ENCODE measurements at regions not wholly inside any gene's neighbourhood (a gene's known extent, or its start where the extent isn't known, plus 50 kb on each side); places are given as distances from the start of the nearest gene placed in this dataset.

DNA sequence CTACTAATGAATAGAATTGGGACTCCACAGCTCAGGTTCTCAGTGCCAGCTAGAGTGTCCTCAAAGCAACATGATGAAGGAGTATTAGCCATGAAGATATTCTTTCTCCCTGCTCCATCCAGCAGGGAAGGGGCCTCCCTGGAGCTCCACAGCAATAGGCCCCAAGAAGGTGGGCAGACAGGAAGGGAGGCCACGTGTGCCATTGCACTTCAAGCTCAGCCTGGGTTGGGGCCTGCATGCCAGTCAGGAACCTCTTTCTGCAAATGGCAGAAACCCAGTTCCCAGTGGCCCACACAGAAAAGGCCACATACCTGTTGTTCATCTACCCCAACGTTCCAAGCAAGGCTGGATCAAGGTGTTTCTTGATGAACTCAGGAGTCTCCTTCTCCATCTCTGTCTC lies 357.5 kb upstream of the SFSWAP start:
- FAIRE-seq (no peak), DNase-seq (ENCODE audit: extremely low read depth in 1 of 4, low spot score in 3 of 4) (no peak), ATAC-seq (no peak)
- Histone ChIP-seq H3K27ac (ENCODE audit: extremely low read depth, low read depth, low read length) (no peak overlapping the region), H3K4me1 (replicated peaks in 1 of 2; ENCODE audit: control insufficient read depth in 2 of 2, insufficient read depth in 2 of 2, low read length in 2 of 2) (peaks cover 39% of the 10 kb centered on the region in 2 experiments), H3K9ac (ENCODE audit: insufficient read depth in 1 of 2, low read depth in 2 of 2, low read length in 2 of 2) (no peak overlapping the region), H3K4me3 (no peak overlapping the region), H3K36me3 (ENCODE audit: control insufficient read depth, insufficient read depth, low read length) (no peaks in the 10 kb centered on the region; the same call in 2 of the 3 replicates), H4K20me1 (replicated peaks; ENCODE audit: control insufficient read depth, insufficient read depth, low read length) (no peaks in the 10 kb centered on the region), H3K79me2 (ENCODE audit: control insufficient read depth, insufficient read depth, low read length) (no peaks in the 10 kb centered on the region), H2AFZ (ENCODE audit: low read depth, low read length) (no peak overlapping the region), H3K9me3 (replicated peaks; ENCODE audit: control insufficient read depth, insufficient read depth, low read depth, low read length) (peaks cover 7% of the 10 kb centered on the region), H3K27me3 (ENCODE audit: control insufficient read depth in 2 of 2, insufficient read depth in 2 of 2, low read length in 2 of 2) (no peaks in the 10 kb centered on the region), H3K9me1 (ENCODE audit: control insufficient read depth, insufficient read depth, low read length) (no peaks in the 10 kb centered on the region), H3K4me2 (ENCODE audit: insufficient read depth, low read length) (no peak overlapping the region)
- no TSS peak for BruUV-seq (replicated peaks)
- in situ Hi-C loops (cut with MboI), result no loop called here
- 27% methylated on average over 2 of the region's 2 CpGs for WGBS (ENCODE audit: insufficient coverage, low coverage, missing lambda C conversion rate)
- ChIA-PET CTCF (ENCODE audit: low intra/inter-chr PET ratio) (no interaction called here), POLR2A (interaction anchor here (0.5 kb wide), 1 partner anchor 346 kb away, joined by 4 read pairs; no protein-coding TSS in a partner anchor)
- no peak for TF ChIP-seq ZNF79 (CRISPR knock-in tag; IDR thresholded peaks at IDR 0.05; ENCODE audit: low read depth)
- TF ChIP-seq ZNF778 (CRISPR knock-in tag; IDR thresholded peaks at IDR 0.05), result no peak
- TF ChIP-seq ZNF347 (CRISPR knock-in tag; IDR thresholded peaks at IDR 0.05; ENCODE audit: low read depth), result no peak
- TF ChIP-seq HLTF (IDR thresholded peaks at IDR 0.05), result no peak
- no peak for TF ChIP-seq SUPT5H (IDR thresholded peaks at IDR 0.05)
- no peak for TF ChIP-seq ZNF232 (CRISPR knock-in tag; IDR thresholded peaks at IDR 0.05)
- TF ChIP-seq ADNP (tag; IDR thresholded peaks at IDR 0.05), result no peak
- TF ChIP-seq TARDBP (IDR thresholded peaks at IDR 0.05), result no peak
- TF ChIP-seq SMARCA5 (IDR thresholded peaks at IDR 0.05), result no peak
- intact Hi-C loops (cut with micrococcal nuclease), result loop anchor here (10.0 kb wide), 2 partner anchors 119 to 519 kb away; partner anchors contain the start of gene STX2

- intact Hi-C loops (cut with micrococcal nuclease) (loop anchor here (10.0 kb wide), 2 partner anchors 119 to 519 kb away; partner anchors contain the start of gene STX2), in situ Hi-C loops (cut with MboI) (no loop called here)
- Histone ChIP-seq H3K4me2 (ENCODE audit: insufficient read depth, low read length) (no peak overlapping the region), H3K4me3 (no peak overlapping the region), H3K27ac (ENCODE audit: extremely low read depth, low read depth, low read length) (no peak overlapping the region), H3K9me3 (replicated peaks; ENCODE audit: control insufficient read depth, insufficient read depth, low read depth, low read length) (peaks cover 7% of the 10 kb centered on the region), H3K27me3 (ENCODE audit: control insufficient read depth in 2 of 2, insufficient read depth in 2 of 2, low read length in 2 of 2) (no peaks in the 10 kb centered on the region), H3K9ac (ENCODE audit: insufficient read depth in 1 of 2, low read depth in 2 of 2, low read length in 2 of 2) (no peak overlapping the region), H4K20me1 (replicated peaks; ENCODE audit: control insufficient read depth, insufficient read depth, low read length) (no peaks in the 10 kb centered on the region), H3K9me1 (ENCODE audit: control insufficient read depth, insufficient read depth, low read length) (no peaks in the 10 kb centered on the region), H3K4me1 (replicated peaks in 1 of 2; ENCODE audit: control insufficient read depth in 2 of 2, insufficient read depth in 2 of 2, low read length in 2 of 2) (peaks cover 36 to 39% of the 10 kb centered on the region in 2 experiments), H3K36me3 (ENCODE audit: control insufficient read depth, insufficient read depth, low read length) (no peaks in the 10 kb centered on the region; the same call in 2 of the 3 replicates), H2AFZ (ENCODE audit: low read depth, low read length) (no peak overlapping the region), H3K79me2 (ENCODE audit: control insufficient read depth, insufficient read depth, low read length) (no peaks in the 10 kb centered on the region)
- BruUV-seq (replicated peaks), result no TSS peak
- FAIRE-seq (no peak), DNase-seq (ENCODE audit: extremely low read depth in 1 of 4, low spot score in 3 of 4) (no peak), ATAC-seq (no peak)
- WGBS (ENCODE audit: insufficient coverage, low coverage, missing lambda C conversion rate), result 38% methylated on average over 6 of the region's 6 CpGs
- CTCF ChIA-PET (ENCODE audit: low intra/inter-chr PET ratio), result no interaction called here
- POLR2A ChIA-PET, result interaction anchor here (0.5 kb wide), 1 partner anchor 346 kb away, joined by 4 read pairs; no protein-coding TSS in a partner anchor
- TF ChIP-seq, protein P1, sequence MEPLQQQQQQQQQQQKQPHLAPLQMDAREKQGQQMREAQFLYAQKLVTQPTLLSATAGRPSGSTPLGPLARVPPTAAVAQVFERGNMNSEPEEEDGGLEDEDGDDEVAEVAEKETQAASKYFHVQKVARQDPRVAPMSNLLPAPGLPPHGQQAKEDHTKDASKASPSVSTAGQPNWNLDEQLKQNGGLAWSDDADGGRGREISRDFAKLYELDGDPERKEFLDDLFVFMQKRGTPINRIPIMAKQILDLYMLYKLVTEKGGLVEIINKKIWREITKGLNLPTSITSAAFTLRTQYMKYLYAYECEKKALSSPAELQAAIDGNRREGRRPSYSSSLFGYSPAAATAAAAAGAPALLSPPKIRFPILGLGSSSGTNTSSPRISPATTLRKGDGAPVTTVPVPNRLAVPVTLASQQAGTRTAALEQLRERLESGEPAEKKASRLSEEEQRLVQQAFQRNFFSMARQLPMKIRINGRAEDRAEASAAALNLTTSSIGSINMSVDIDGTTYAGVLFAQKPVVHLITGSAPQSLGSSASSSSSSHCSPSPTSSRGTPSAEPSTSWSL (CRISPR knock-in tag; IDR thresholded peaks at IDR 0.05; ENCODE audit: borderline replicate concordance), result no peak
- TF ChIP-seq PCBP1 (IDR thresholded peaks at IDR 0.05; ENCODE audit: low read depth, low read length, poor library complexity, severe bottlenecking) (no peak), FOXK2 (conservative IDR thresholded peaks at IDR 0.05 in 1 of 2, IDR thresholded peaks at IDR 0.05 in 1 of 2; ENCODE audit: low read depth in 2 of 2) (no peak), FOXK1 (CRISPR knock-in tag; IDR thresholded peaks at IDR 0.05; ENCODE audit: borderline replicate concordance) (no peak)
- TF ChIP-seq, protein P2, sequence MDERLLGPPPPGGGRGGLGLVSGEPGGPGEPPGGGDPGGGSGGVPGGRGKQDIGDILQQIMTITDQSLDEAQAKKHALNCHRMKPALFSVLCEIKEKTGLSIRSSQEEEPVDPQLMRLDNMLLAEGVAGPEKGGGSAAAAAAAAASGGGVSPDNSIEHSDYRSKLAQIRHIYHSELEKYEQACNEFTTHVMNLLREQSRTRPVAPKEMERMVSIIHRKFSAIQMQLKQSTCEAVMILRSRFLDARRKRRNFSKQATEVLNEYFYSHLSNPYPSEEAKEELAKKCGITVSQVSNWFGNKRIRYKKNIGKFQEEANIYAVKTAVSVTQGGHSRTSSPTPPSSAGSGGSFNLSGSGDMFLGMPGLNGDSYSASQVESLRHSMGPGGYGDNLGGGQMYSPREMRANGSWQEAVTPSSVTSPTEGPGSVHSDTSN (CRISPR knock-in tag; IDR thresholded peaks at IDR 0.05; ENCODE audit: low read depth), result no peak
- TF ChIP-seq, protein P2 (tag; conservative IDR thresholded peaks at IDR 0.05; ENCODE audit: low read depth), result no peak
These were observed 357.1 kb upstream of the SFSWAP start for GRCh38 chr12:131353826-131354225.
